NCI-H2171 treated with DMSO at 0.1 percent for 48 hours (cell line): ENCODE measurements at regions not wholly inside any gene's neighbourhood (a gene's known extent, or its start where the extent isn't known, plus 50 kb on each side); places are given as distances from the start of the nearest gene placed in this dataset.

Source experiments
- DNase-seq: peaks from one replicate; lab custom pipeline; 2025; lab: John Stamatoyannopoulos, UW

DNA sequence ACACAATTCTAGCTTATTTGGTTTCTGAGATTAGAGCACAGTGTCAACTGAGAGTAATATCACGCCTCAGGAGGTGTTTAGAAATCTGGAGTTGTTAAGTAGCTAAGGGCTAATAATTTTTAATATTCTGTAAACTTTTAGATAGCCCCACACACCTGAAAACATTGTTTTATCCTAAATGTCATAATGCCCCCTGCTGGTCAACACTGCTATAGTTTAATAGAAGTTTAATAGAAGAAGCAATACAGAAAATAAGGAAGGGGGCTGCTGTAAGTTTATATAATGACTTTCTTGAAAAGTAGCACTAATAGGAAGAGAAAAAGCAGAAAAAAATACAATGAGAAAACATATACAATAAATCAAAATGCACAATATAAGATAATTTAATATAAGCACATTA is 516.4 kb upstream of the PCDH11Y start:
- DNase-seq = peak; percentile 36
